H9 (cell line): ENCODE measurements at regions not wholly inside any gene's neighbourhood (a gene's known extent, or its start where the extent isn't known, plus 50 kb on each side); places are given as distances from the start of the nearest gene placed in this dataset.

Experiments used
- DNase-seq: peaks from one replicate; pipeline ENCODE4 v3.0.0-alpha.2; 2017
- H2AFZ ChIP-seq: one replicate; pipeline ENCODE4 v1.6.1; 2013; ENCODE audit warnings: mild to moderate bottlenecking, low read length, control low read depth, moderate library complexity
- H2AK5ac ChIP-seq: 2 replicates; pipeline ENCODE4 v1.6.1; 2013; ENCODE audit warnings: low read length, control low read depth, mixed read lengths; ENCODE audit not compliant: insufficient read length
- H2BK120ac ChIP-seq: one replicate; pipeline ENCODE4 v1.6.1; 2013; ENCODE audit warnings: low read depth, mild to moderate bottlenecking, low read length, control low read depth, inconsistent platforms; ENCODE audit not compliant: poor library complexity, severe bottlenecking
- H2BK12ac ChIP-seq: 2 replicates; pipeline ENCODE4 v1.6.1; 2013; ENCODE audit warnings: low read length, control low read depth, mixed read lengths, low read depth; ENCODE audit not compliant: insufficient read length
- H2BK15ac ChIP-seq: 2 replicates; pipeline ENCODE4 v1.6.1; 2013; ENCODE audit warnings: low read depth, low read length, control low read depth
- H2BK20ac ChIP-seq: one replicate; pipeline ENCODE4 v1.6.1; 2013; ENCODE audit warnings: low read depth, mild to moderate bottlenecking, low read length, control low read depth, inconsistent platforms; ENCODE audit not compliant: poor library complexity, severe bottlenecking
- H2BK5ac ChIP-seq: 2 replicates; pipeline ENCODE4 v1.6.1; 2013; ENCODE audit warnings: low read length, control low read depth, mixed read lengths; ENCODE audit not compliant: insufficient read length
- H3K14ac ChIP-seq: 2 replicates; pipeline ENCODE4 v1.6.1; 2013; ENCODE audit warnings: low read length, control low read depth; ENCODE audit not compliant: insufficient read depth
- H3K18ac ChIP-seq: 2 replicates; pipeline ENCODE4 v1.6.1; 2013; ENCODE audit warnings: low read depth, mild to moderate bottlenecking, mixed read lengths, low read length, control low read depth; ENCODE audit not compliant: insufficient read length
- H3K23ac ChIP-seq: 2 replicates; pipeline ENCODE4 v1.6.1; 2013; ENCODE audit warnings: low read length, control low read depth, mixed read lengths, low read depth; ENCODE audit not compliant: insufficient read length
- H3K23me2 ChIP-seq: 2 replicates; pipeline ENCODE4 v1.6.1; 2013; ENCODE audit warnings: low read depth, mild to moderate bottlenecking, mixed read lengths, low read length, control low read depth; ENCODE audit not compliant: insufficient read length, poor library complexity, severe bottlenecking
- H3K27ac ChIP-seq: 2 replicates; pipeline ENCODE4 v1.5.1; 2013; ENCODE audit warnings: low read length, control low read depth, mixed read lengths, low read depth; ENCODE audit not compliant: insufficient read length
- H3K27me3 ChIP-seq: 2 replicates; pipeline ENCODE4 v1.6.1; 2013; ENCODE audit warnings: low read length, control low read depth, inconsistent platforms; ENCODE audit not compliant: insufficient read depth
- H3K4ac ChIP-seq: 2 replicates; pipeline ENCODE4 v1.6.1; 2013; ENCODE audit warnings: low read depth, mild to moderate bottlenecking, control low read depth, inconsistent platforms, low read length, moderate library complexity
- H3K4me1 ChIP-seq: 2 replicates; pipeline ENCODE4 v1.6.1; 2013; ENCODE audit warnings: low read length, control low read depth, inconsistent platforms; ENCODE audit not compliant: insufficient read depth
- H3K4me2 ChIP-seq: 2 replicates; pipeline ENCODE4 v1.6.1; 2013; ENCODE audit warnings: low read length, control low read depth, mixed read lengths; ENCODE audit not compliant: insufficient read length, insufficient read depth
- H3K56ac ChIP-seq: 2 replicates; pipeline ENCODE4 v1.6.1; 2013; ENCODE audit warnings: low read depth, mild to moderate bottlenecking, mixed read lengths, low read length, control low read depth; ENCODE audit not compliant: insufficient read length
- H3K79me1 ChIP-seq: 2 replicates; pipeline ENCODE4 v1.6.1; 2013; ENCODE audit warnings: low read depth, mild to moderate bottlenecking, moderate library complexity, low read length, control low read depth, inconsistent platforms; ENCODE audit not compliant: insufficient read depth, poor library complexity, severe bottlenecking
- H3K79me2 ChIP-seq: 2 replicates; pipeline ENCODE4 v1.6.1; 2013; ENCODE audit warnings: low read length, control low read depth, inconsistent platforms; ENCODE audit not compliant: insufficient read depth
- H3K9ac ChIP-seq: 2 replicates; pipeline ENCODE4 v1.6.1; 2013; ENCODE audit warnings: low read length, control low read depth, mixed read lengths; ENCODE audit not compliant: insufficient read length; ENCODE audit errors: extremely low read depth
- H3K9me3 ChIP-seq: one replicate; pipeline ENCODE4 v1.6.1; 2013; ENCODE audit warnings: low read depth, low read length, inconsistent platforms; ENCODE audit not compliant: control insufficient read depth
- H3T11ph ChIP-seq: one replicate; pipeline ENCODE4 v1.6.1; 2013; ENCODE audit warnings: mild to moderate bottlenecking, low read length, control low read depth, inconsistent platforms
- H4K20me1 ChIP-seq: one replicate; pipeline ENCODE4 v1.6.1; 2013; ENCODE audit not compliant: control insufficient read depth, insufficient read length, insufficient read depth
- H4K5ac ChIP-seq: 2 replicates; pipeline ENCODE4 v1.6.1; 2013; ENCODE audit warnings: low read depth, mild to moderate bottlenecking, mixed read lengths, low read length, control low read depth; ENCODE audit not compliant: insufficient read length
- H4K8ac ChIP-seq: replicated peaks from 2 replicates; pipeline ENCODE4 v1.6.1; 2013; ENCODE audit warnings: low read length, control low read depth, mixed read lengths, low read depth; ENCODE audit not compliant: insufficient read length
- H4K91ac ChIP-seq: 2 replicates; pipeline ENCODE4 v1.6.1; 2013; ENCODE audit warnings: low read depth, mild to moderate bottlenecking, moderate library complexity, mixed read lengths, low read length, control low read depth; ENCODE audit not compliant: insufficient read length
- H3K27ac Mint-ChIP-seq, 3 experiments: 2 replicates in 2 of 3; 3 replicates in 1 of 3; pipeline ENCODE4 v1.8.0; 2020 to 2021; ENCODE audit warnings: mixed read lengths in 3 of 3, mild to moderate bottlenecking in 1 of 3, moderate library complexity in 1 of 3
- H3K27me3 Mint-ChIP-seq: 2 replicates; pipeline ENCODE4 v1.8.0; 2021; ENCODE audit warnings: low read depth, mild to moderate bottlenecking, moderate library complexity, mixed read lengths
- H3K36me3 Mint-ChIP-seq, 3 experiments: 2 replicates in 2 of 3; 3 replicates in 1 of 3; pipeline ENCODE4 v1.8.0; 2020 to 2021; ENCODE audit warnings: low read depth in 3 of 3, mixed read lengths in 3 of 3; ENCODE audit not compliant: insufficient read depth in 1 of 3
- H3K4me1 Mint-ChIP-seq, 2 experiments: 2 replicates each; pipeline ENCODE4 v1.8.0; 2020; ENCODE audit warnings: mixed read lengths in 2 of 2
- H3K4me3 Mint-ChIP-seq, 2 experiments: 2 replicates in 1 of 2; 3 replicates in 1 of 2; pipeline ENCODE4 v1.8.0; 2020 to 2021; ENCODE audit warnings: mild to moderate bottlenecking in 2 of 2, mixed read lengths in 2 of 2, moderate library complexity in 1 of 2
- H3K9me3 Mint-ChIP-seq, 2 experiments: 2 replicates in 1 of 2; 3 replicates in 1 of 2; pipeline ENCODE4 v1.8.0; 2020; ENCODE audit warnings: mild to moderate bottlenecking in 2 of 2, mixed read lengths in 2 of 2, moderate library complexity in 1 of 2
- WGBS: extraction: QIAGEN DNeasy Blood & Tissue Kit; methylation state at CpG from one replicate; pipeline ENCODE4 v1.1.7; 2013; ENCODE audit warnings: missing lambda C conversion rate, low lambda C conversion rate, mixed read lengths; ENCODE audit not compliant: insufficient read length; ENCODE audit errors: extremely low coverage; 5-methylcytosine and 5-hydroxymethylcytosine counted together
- TF ChIP-seq, protein P1 (sequence below): fragments of 200-600 bp; sonication (generic); conservative IDR thresholded peaks from 3 replicates; pipeline ENCODE4 v1.8.0; 2021; ENCODE audit warnings: antibody characterized with exemption, mild to moderate bottlenecking

DNA sequence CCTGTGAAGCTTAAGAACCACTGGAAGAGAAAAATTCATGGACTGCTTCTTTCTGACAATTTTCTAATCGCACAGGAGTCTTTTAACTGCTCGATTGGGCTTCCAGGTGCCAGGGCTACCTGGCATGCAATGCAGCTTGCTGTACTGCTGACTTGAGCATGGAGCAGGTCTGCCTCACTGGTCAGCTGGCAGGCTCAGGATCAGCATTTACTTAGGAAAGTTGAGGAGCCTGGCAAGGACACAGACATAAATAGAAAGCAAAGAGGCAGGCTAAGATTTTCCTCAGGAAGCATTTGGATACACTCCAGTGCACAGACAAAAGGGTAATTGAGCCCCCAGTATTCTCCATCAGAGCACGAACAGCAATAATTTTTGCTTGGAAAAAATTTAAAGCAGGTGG, 163.5 kb downstream of the CSNK2A3 start:
- Histone ChIP-seq H3K79me1 (no peaks in the 10 kb centered on the region), H3K79me2 (no peaks in the 10 kb centered on the region), H3K23ac (no peak overlapping the region), H3K27ac (no peak overlapping the region), H3K56ac (no peak overlapping the region), H3K23me2 (no peaks in the 10 kb centered on the region), H4K91ac (no peak overlapping the region), H3K4me2 (no peak overlapping the region), H3T11ph (no peak overlapping the region), H3K9me3 (no peaks in the 10 kb centered on the region), H2BK15ac (no peak overlapping the region), H3K18ac (no peak overlapping the region), H3K9ac (no peak overlapping the region), H3K4ac (no peak overlapping the region), H3K14ac (no peak overlapping the region), H2AFZ (no peak overlapping the region), H2AK5ac (no peak overlapping the region), H2BK12ac (no peak overlapping the region), H2BK120ac (no peak overlapping the region), H4K5ac (no peak overlapping the region), H3K4me1 (no peaks in the 10 kb centered on the region), H2BK20ac (no peak overlapping the region), H4K20me1 (no peaks in the 10 kb centered on the region), H4K8ac (no peak overlapping the region), H2BK5ac (no peak overlapping the region), H3K27me3 (no peaks in the 10 kb centered on the region)
- TF ChIP-seq, protein P1, sequence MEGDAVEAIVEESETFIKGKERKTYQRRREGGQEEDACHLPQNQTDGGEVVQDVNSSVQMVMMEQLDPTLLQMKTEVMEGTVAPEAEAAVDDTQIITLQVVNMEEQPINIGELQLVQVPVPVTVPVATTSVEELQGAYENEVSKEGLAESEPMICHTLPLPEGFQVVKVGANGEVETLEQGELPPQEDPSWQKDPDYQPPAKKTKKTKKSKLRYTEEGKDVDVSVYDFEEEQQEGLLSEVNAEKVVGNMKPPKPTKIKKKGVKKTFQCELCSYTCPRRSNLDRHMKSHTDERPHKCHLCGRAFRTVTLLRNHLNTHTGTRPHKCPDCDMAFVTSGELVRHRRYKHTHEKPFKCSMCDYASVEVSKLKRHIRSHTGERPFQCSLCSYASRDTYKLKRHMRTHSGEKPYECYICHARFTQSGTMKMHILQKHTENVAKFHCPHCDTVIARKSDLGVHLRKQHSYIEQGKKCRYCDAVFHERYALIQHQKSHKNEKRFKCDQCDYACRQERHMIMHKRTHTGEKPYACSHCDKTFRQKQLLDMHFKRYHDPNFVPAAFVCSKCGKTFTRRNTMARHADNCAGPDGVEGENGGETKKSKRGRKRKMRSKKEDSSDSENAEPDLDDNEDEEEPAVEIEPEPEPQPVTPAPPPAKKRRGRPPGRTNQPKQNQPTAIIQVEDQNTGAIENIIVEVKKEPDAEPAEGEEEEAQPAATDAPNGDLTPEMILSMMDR, result no peak
- no peaks in the 10 kb centered on the region for H3K4me1 Mint-ChIP-seq
- no peak for DNase-seq
- peaks cover 1 to 9% (median 4%) of the 10 kb centered on the region in 3 experiments; a peak in 3 of 7 replicates for H3K36me3 Mint-ChIP-seq
- no peak overlapping the region for H3K27ac Mint-ChIP-seq
- H3K9me3 Mint-ChIP-seq, result peaks cover 5% of the 10 kb centered on the region in 2 experiments; a peak in 4 of 5 replicates
- no CpG with 5 or more reads among the region's 3 CpGs for WGBS
- no peak overlapping the region for H3K4me3 Mint-ChIP-seq
- H3K27me3 Mint-ChIP-seq, result peaks cover 3% of the 10 kb centered on the region; the same call in 1 of the 2 replicates
